HCT116 (cell line): ENCODE measurements at regions not wholly inside any gene's neighbourhood (a gene's known extent, or its start where the extent isn't known, plus 50 kb on each side); places are given as distances from the start of the nearest gene placed in this dataset.

Experiments
- ATAC-seq: fragments of 200-7000 bp; cut with Tn5 transposase; 2 replicates; pipeline ENCODE4 v1.9.1; 2020; ENCODE audit warnings: mild to moderate bottlenecking, moderate library complexity
- BruUV-seq: library from RNA; stranded (reverse); fragments of 400-500 nt; replicated peaks from 2 replicates; lab custom pipeline; 2021; lab: Mats Ljungman, UMichigan
- CTCF ChIA-PET: fragments of 300-600 bp; sonication (Branson Sonifier 250); formaldehyde crosslinking; loops from one replicate; lab custom pipeline; 2021; ENCODE audit warnings: antibody characterized with exemption; lab: Charles Lee
- POLR2A ChIA-PET: fragments of 300-600, 350-600 bp; sonication (Branson Sonifier 250); formaldehyde crosslinking; loops from one replicate; lab custom pipeline; 2021; ENCODE audit warnings: antibody characterized with exemption; lab: Charles Lee
- RAD21 ChIA-PET, 2 experiments: fragments of 300-600 bp; sonication (Branson Sonifier 250); formaldehyde crosslinking; loops; one replicate each; lab custom pipeline; 2023; ENCODE audit warnings: low total read pairs in 2 of 2; ENCODE audit not compliant: uncharacterized antibody in 2 of 2, unreplicated experiment in 2 of 2, low non-redundant PET in 1 of 2; lab: Charles Lee
- DNase-seq: peaks from one replicate; pipeline ENCODE4 v3.0.0-alpha.2; 2010; ENCODE audit warnings: low read depth, low spot score
- H2AFZ ChIP-seq: fragments of 200-600 bp; shearing (Covaris generic), sonication (generic); 2 replicates; pipeline ENCODE4 v1.6.1; 2017; ENCODE audit warnings: low read depth, mixed run types, mixed read lengths, antibody characterized with exemption, low read length; ENCODE audit not compliant: poor library complexity, severe bottlenecking
- H3K27ac ChIP-seq: 2 replicates; pipeline ENCODE4 v1.5.1; 2012; ENCODE audit warnings: low read depth, low read length
- H3K27me3 ChIP-seq: fragments of 200-600 bp; sonication (generic); 2 replicates; pipeline ENCODE4 v1.6.1; 2016; ENCODE audit warnings: mixed run types, low read length, mixed read lengths; ENCODE audit not compliant: insufficient read depth
- H3K36me3 ChIP-seq, 2 experiments: fragments of 200-500 bp in 1 of 2; fragments of 200-600 bp in 1 of 2; sonication (Bioruptor generic) in 1 of 2; sonication (generic) in 1 of 2; 2 replicates each; pipeline versions ENCODE4 v1.5.1 to v1.6.1; 2014 to 2016; ENCODE audit warnings: low read length in 2 of 2, inconsistent platforms in 1 of 2, mixed read lengths in 1 of 2, mixed run types in 1 of 2; ENCODE audit not compliant: insufficient read depth in 2 of 2, control insufficient read depth in 1 of 2
- H3K4me1 ChIP-seq, 2 experiments: fragments of 200-600 bp in 1 of 2; sonication (generic) in 1 of 2; 2 replicates each; pipeline versions ENCODE4 v1.5.1 to v1.6.1; 2012 to 2017; ENCODE audit warnings: low read length in 2 of 2, inconsistent platforms in 1 of 2, mild to moderate bottlenecking in 1 of 2, mixed read lengths in 1 of 2, mixed run types in 1 of 2, moderate library complexity in 1 of 2; ENCODE audit not compliant: insufficient read depth in 2 of 2, control insufficient read depth in 1 of 2
- H3K4me2 ChIP-seq: fragments of 200-600 bp; sonication (generic); 2 replicates; pipeline ENCODE4 v1.6.1; 2017; ENCODE audit warnings: mixed run types, low read length, mixed read lengths
- H3K4me3 ChIP-seq, 2 experiments: fragments of 200-600 bp in 1 of 2; sonication (generic) in 1 of 2; replicated peaks in 1 of 2; 2 replicates each; pipeline ENCODE4 v1.5.1; 2011 to 2016; ENCODE audit warnings: low read length in 2 of 2, control low read depth in 1 of 2, low read depth in 1 of 2, mild to moderate bottlenecking in 1 of 2, mixed read lengths in 1 of 2, mixed run types in 1 of 2
- H3K79me2 ChIP-seq: fragments of 200-600 bp; sonication (generic); 2 replicates; pipeline ENCODE4 v1.6.1; 2017; ENCODE audit warnings: mild to moderate bottlenecking, mixed run types, low read length, moderate library complexity, mixed read lengths; ENCODE audit not compliant: insufficient read depth
- H3K9ac ChIP-seq: fragments of 200-600 bp; sonication (generic); 2 replicates; pipeline ENCODE4 v1.6.1; 2016; ENCODE audit warnings: low read length, mixed read lengths
- H3K9me2 ChIP-seq: fragments of 200-600 bp; sonication (generic), shearing (Covaris generic); 2 replicates; pipeline ENCODE4 v1.6.1; 2017; ENCODE audit warnings: mixed run types, mild to moderate bottlenecking, moderate library complexity; ENCODE audit not compliant: insufficient read depth
- H3K9me3 ChIP-seq, 2 experiments: fragments of 200-500 bp in 1 of 2; fragments of 200-600 bp in 1 of 2; sonication (Bioruptor generic) in 1 of 2; sonication (generic) in 1 of 2; 2 replicates each; pipeline ENCODE4 v1.6.1; 2014 to 2017; ENCODE audit warnings: low read length in 2 of 2, mixed read lengths in 2 of 2, inconsistent platforms in 1 of 2, low read depth in 1 of 2, mild to moderate bottlenecking in 1 of 2, mixed run types in 1 of 2, moderate library complexity in 1 of 2; ENCODE audit not compliant: control insufficient read depth in 1 of 2, insufficient read depth in 1 of 2
- H4K20me1 ChIP-seq: fragments of 200-600 bp; sonication (generic), shearing (Covaris generic); 2 replicates; pipeline ENCODE4 v1.6.1; 2017; ENCODE audit warnings: mixed run types, mild to moderate bottlenecking, moderate library complexity; ENCODE audit not compliant: insufficient read depth
- CBX3 ChIP-seq: IDR thresholded peaks from 2 replicates; pipeline ENCODE4 v1.6.1; 2012; ENCODE audit warnings: low read depth
- EGR1 ChIP-seq: IDR thresholded peaks from 2 replicates; pipeline ENCODE4 v1.6.1; 2012; ENCODE audit warnings: low read depth
- ELF1 ChIP-seq: IDR thresholded peaks from 2 replicates; pipeline ENCODE4 v1.6.1; 2012; ENCODE audit warnings: low read depth, borderline replicate concordance
- EZH2 ChIP-seq: fragments of 200-600 bp; sonication (generic); IDR thresholded peaks from 2 replicates; pipeline ENCODE4 v1.6.1; 2017; ENCODE audit warnings: antibody characterized with exemption, mixed run types
- EZH2phosphoT487 ChIP-seq: fragments of 200-600 bp; IDR thresholded peaks from 2 replicates; pipeline ENCODE4 v1.6.1; 2018; ENCODE audit warnings: antibody characterized with exemption, borderline replicate concordance
- FOSL1 ChIP-seq: IDR thresholded peaks from 2 replicates; pipeline ENCODE4 v1.6.1; 2012; ENCODE audit warnings: low read depth
- POLR2AphosphoS5 ChIP-seq: IDR thresholded peaks from 2 replicates; pipeline ENCODE4 v1.6.1; 2011; ENCODE audit warnings: mild to moderate bottlenecking, low read depth, low read length, moderate library complexity
- RAD21 ChIP-seq: IDR thresholded peaks from 2 replicates; pipeline ENCODE4 v1.6.1; 2012; ENCODE audit warnings: low read depth, mild to moderate bottlenecking
- SIN3A ChIP-seq: IDR thresholded peaks from 2 replicates; pipeline ENCODE4 v1.6.1; 2012; ENCODE audit warnings: low read depth
- SP1 ChIP-seq: IDR thresholded peaks from 2 replicates; pipeline ENCODE4 v1.6.1; 2012; ENCODE audit warnings: low read depth
- TCF7L2 ChIP-seq: IDR thresholded peaks from 2 replicates; pipeline ENCODE4 v1.7.0; 2011; ENCODE audit warnings: borderline replicate concordance, inconsistent platforms; ENCODE audit not compliant: insufficient read depth, insufficient read length; ENCODE audit errors: extremely low read depth
- YY1 ChIP-seq: IDR thresholded peaks from 2 replicates; pipeline ENCODE4 v1.6.1; 2011; ENCODE audit warnings: low read length, low read depth, moderate library complexity, mild to moderate bottlenecking; ENCODE audit not compliant: insufficient replicate concordance; ENCODE audit errors: extremely low read depth
- ZFX ChIP-seq: fragments of 450-650 bp; IDR thresholded peaks from 2 replicates; pipeline ENCODE4 v1.6.1; 2017
- ZNF274 ChIP-seq: fragments of 200-500 bp; sonication (Bioruptor generic); IDR thresholded peaks from 2 replicates; pipeline ENCODE4 v1.6.1; 2014; ENCODE audit warnings: mild to moderate bottlenecking, low read depth, low read length, inconsistent platforms
- intact Hi-C: fragments of 100-400 bp; cut with micrococcal nuclease; formaldehyde crosslinking; loops from 2 replicates; pipeline ENCODE4 v1.10.0; 2022
- TF ChIP-seq, protein P1 (sequence below), 3 experiments: fragments of 200-600 bp in 1 of 3; sonication (generic) in 1 of 3; IDR thresholded peaks in 2 of 3; conservative IDR thresholded peaks in 1 of 3; 2 replicates each; pipeline ENCODE4 v1.5.1; 2012 to 2017; ENCODE audit warnings: low read depth in 2 of 3, low read length in 2 of 3, antibody characterized with exemption in 1 of 3, borderline replicate concordance in 1 of 3, control low read depth in 1 of 3, mild to moderate bottlenecking in 1 of 3, mixed read lengths in 1 of 3, mixed run types in 1 of 3, moderate library complexity in 1 of 3; ENCODE audit not compliant: insufficient read depth in 1 of 3
- TF ChIP-seq, protein P2 (sequence below): IDR thresholded peaks from 2 replicates; pipeline ENCODE4 v1.6.1; 2012; ENCODE audit warnings: low read depth
- TF ChIP-seq, protein P3 (sequence below): IDR thresholded peaks from 2 replicates; pipeline ENCODE4 v1.6.1; 2012
- TF ChIP-seq, protein P4 (sequence below): IDR thresholded peaks from 2 replicates; pipeline ENCODE4 v1.6.1; 2012

DNA sequence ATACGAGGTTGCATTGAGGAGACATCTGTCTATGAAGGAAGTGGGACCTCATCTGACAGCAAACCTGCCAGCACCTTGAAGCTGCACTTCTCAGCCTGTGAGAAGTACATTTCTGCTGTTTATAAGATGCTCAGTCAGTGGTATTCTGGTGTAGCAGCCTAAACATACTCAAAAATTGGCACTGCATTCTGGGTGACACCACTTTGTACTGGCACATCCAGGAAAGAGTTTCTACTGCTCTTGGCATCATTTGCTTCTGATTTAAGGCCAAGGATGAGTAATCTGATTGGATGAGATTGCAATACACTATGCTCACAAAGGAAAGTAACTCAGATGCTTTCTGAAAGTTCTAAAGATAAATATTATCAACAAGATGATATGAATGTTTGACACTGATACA, 275.4 kb upstream of the TFAP2D start (continued):
- TF ChIP-seq YY1, result no peak
- no peak for TF ChIP-seq EZH2

DNA sequence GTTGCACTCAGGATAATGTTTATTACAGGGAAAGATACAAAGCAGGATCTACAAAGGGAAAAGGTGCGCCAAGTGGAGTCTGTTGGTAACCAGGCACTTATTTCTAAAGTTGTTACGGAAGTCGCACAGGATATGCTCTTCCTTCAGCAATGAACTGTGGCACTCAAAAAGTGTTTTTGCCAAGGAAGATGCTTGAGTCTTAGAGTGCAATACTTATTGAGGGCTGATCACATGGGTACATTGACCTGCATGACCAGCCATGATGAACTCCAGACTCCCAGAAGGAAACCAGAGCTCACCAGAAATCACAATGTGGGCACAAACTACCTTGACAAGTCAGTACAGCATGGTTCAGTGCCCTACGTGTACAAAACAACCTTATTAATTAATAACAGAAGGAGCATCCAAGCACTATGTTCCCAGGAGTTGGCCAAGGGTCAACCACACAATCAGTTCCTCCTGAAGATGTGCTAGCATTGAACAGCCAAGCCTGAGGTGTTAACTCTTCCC, 270.7 kb upstream of the TFAP2D start:
- no peaks in the 10 kb centered on the region for H4K20me1 ChIP-seq
- H3K4me3 ChIP-seq, result no peak overlapping the region
- no peaks in the 10 kb centered on the region for H3K79me2 ChIP-seq
- DNase-seq (no peak), ATAC-seq (no peak)
- POLR2A ChIA-PET, result no interaction called here
- intact Hi-C loops, result no loop called here
- CTCF ChIA-PET, result no interaction called here
- no peak overlapping the region for H3K4me2 ChIP-seq
- no TSS peak for BruUV-seq
- H3K27ac ChIP-seq, result no peak overlapping the region
- H3K9me3 ChIP-seq, result peaks cover 0 to 13% of the 10 kb centered on the region in 2 experiments; a peak in 2 of 4 replicates
- H3K9ac ChIP-seq, result no peak overlapping the region
- RAD21 ChIA-PET, result no interaction called here
- H3K27me3 ChIP-seq, result no peaks in the 10 kb centered on the region
- H3K36me3 ChIP-seq, result no peaks in the 10 kb centered on the region
- no peaks in the 10 kb centered on the region for H3K9me2 ChIP-seq
- H3K4me1 ChIP-seq, result no peaks in the 10 kb centered on the region
- TF ChIP-seq ELF1 (no peak), ZNF274 (no peak), EZH2phosphoT487 (no peak), ZFX (no peak), SP1 (no peak), POLR2AphosphoS5 (no peak), EZH2 (no peak), TCF7L2 (no peak), CBX3 (no peak), EGR1 (no peak), SIN3A (no peak), FOSL1 (no peak), RAD21 (no peak)
- TF ChIP-seq, protein P1, sequence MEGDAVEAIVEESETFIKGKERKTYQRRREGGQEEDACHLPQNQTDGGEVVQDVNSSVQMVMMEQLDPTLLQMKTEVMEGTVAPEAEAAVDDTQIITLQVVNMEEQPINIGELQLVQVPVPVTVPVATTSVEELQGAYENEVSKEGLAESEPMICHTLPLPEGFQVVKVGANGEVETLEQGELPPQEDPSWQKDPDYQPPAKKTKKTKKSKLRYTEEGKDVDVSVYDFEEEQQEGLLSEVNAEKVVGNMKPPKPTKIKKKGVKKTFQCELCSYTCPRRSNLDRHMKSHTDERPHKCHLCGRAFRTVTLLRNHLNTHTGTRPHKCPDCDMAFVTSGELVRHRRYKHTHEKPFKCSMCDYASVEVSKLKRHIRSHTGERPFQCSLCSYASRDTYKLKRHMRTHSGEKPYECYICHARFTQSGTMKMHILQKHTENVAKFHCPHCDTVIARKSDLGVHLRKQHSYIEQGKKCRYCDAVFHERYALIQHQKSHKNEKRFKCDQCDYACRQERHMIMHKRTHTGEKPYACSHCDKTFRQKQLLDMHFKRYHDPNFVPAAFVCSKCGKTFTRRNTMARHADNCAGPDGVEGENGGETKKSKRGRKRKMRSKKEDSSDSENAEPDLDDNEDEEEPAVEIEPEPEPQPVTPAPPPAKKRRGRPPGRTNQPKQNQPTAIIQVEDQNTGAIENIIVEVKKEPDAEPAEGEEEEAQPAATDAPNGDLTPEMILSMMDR (IDR thresholded peaks at IDR 0.05 in 2 of 3, conservative IDR thresholded peaks at IDR 0.05 in 1 of 3; ENCODE audit: borderline replicate concordance in 1 of 3, insufficient read depth in 1 of 3, low read depth in 2 of 3, low read length in 2 of 3), result no peak
- TF ChIP-seq, protein P2, sequence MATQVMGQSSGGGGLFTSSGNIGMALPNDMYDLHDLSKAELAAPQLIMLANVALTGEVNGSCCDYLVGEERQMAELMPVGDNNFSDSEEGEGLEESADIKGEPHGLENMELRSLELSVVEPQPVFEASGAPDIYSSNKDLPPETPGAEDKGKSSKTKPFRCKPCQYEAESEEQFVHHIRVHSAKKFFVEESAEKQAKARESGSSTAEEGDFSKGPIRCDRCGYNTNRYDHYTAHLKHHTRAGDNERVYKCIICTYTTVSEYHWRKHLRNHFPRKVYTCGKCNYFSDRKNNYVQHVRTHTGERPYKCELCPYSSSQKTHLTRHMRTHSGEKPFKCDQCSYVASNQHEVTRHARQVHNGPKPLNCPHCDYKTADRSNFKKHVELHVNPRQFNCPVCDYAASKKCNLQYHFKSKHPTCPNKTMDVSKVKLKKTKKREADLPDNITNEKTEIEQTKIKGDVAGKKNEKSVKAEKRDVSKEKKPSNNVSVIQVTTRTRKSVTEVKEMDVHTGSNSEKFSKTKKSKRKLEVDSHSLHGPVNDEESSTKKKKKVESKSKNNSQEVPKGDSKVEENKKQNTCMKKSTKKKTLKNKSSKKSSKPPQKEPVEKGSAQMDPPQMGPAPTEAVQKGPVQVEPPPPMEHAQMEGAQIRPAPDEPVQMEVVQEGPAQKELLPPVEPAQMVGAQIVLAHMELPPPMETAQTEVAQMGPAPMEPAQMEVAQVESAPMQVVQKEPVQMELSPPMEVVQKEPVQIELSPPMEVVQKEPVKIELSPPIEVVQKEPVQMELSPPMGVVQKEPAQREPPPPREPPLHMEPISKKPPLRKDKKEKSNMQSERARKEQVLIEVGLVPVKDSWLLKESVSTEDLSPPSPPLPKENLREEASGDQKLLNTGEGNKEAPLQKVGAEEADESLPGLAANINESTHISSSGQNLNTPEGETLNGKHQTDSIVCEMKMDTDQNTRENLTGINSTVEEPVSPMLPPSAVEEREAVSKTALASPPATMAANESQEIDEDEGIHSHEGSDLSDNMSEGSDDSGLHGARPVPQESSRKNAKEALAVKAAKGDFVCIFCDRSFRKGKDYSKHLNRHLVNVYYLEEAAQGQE, result no peak
- TF ChIP-seq, protein P3, sequence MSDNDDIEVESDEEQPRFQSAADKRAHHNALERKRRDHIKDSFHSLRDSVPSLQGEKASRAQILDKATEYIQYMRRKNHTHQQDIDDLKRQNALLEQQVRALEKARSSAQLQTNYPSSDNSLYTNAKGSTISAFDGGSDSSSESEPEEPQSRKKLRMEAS, result no peak
- TF ChIP-seq, protein P4, sequence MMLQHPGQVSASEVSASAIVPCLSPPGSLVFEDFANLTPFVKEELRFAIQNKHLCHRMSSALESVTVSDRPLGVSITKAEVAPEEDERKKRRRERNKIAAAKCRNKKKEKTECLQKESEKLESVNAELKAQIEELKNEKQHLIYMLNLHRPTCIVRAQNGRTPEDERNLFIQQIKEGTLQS, result no peak
- no peak overlapping the region for H2AFZ ChIP-seq
